Breast epithelium (tissue), 4 donors: ENCODE measurements at regions not wholly inside any gene's neighbourhood (a gene's known extent, or its start where the extent isn't known, plus 50 kb on each side); places are given as distances from the start of the nearest gene placed in this dataset.
A peak's percentile ranks its signal among the peaks of the same experiment; 100 is the strongest.

ENCODE experiments used
- DNase-seq, 2 donors: peaks; one replicate each; pipeline ENCODE4 v3.0.0-alpha.2; 2019; ENCODE audit warnings: low spot score in 2 of 2
- H3K27ac ChIP-seq, 2 donors: fragments of 200-600 bp; sonication (generic) in 1 of 2; one replicate each; pipeline ENCODE4 v1.5.1; 2016 to 2019; ENCODE audit warnings: mild to moderate bottlenecking in 1 of 2
- H3K27me3 ChIP-seq, 2 donors: fragments of 200-600 bp; sonication (generic) in 1 of 2; one replicate each; pipeline versions ENCODE4 v1.5.1 to v1.6.0; 2017 to 2019; ENCODE audit warnings: control low read depth in 1 of 2, mild to moderate bottlenecking in 1 of 2
- H3K36me3 ChIP-seq: fragments of 200-600 bp; one replicate; pipeline ENCODE4 v1.5.1; 2019
- H3K4me1 ChIP-seq, 2 donors: fragments of 200-600 bp; sonication (generic); one replicate each; pipeline ENCODE4 v1.5.1; 2016 to 2019; ENCODE audit warnings: control low read depth in 1 of 2
- H3K4me3 ChIP-seq, 3 donors: fragments of 200-600 bp; sonication (generic); 1 replicate in 2 of 3; 2 replicates in 1 of 3; pipeline ENCODE4 v1.5.1; 2016 to 2019; ENCODE audit warnings: mild to moderate bottlenecking in 3 of 3, moderate library complexity in 2 of 3
- H3K9me3 ChIP-seq, 2 donors: fragments of 200-600 bp; sonication (generic) in 1 of 2; one replicate each; pipeline ENCODE4 v1.5.1; 2016 to 2019; ENCODE audit warnings: control low read depth in 1 of 2
- CTCF ChIP-seq, 3 donors: fragments of 450-650 bp; IDR thresholded peaks; one replicate each; pipeline ENCODE4 v1.5.1; 2016 to 2017; ENCODE audit warnings: antibody characterized with exemption in 3 of 3, mild to moderate bottlenecking in 3 of 3, moderate library complexity in 3 of 3
- POLR2A ChIP-seq: fragments of 450-650 bp; IDR thresholded peaks from one replicate; pipeline ENCODE4 v1.6.1; 2016; ENCODE audit warnings: antibody characterized with exemption, mild to moderate bottlenecking, moderate library complexity
- POLR2AphosphoS5 ChIP-seq, 3 donors: sonication (generic); formaldehyde crosslinking; IDR thresholded peaks; one replicate each; pipeline ENCODE4 v1.6.1; 2017; ENCODE audit warnings: antibody characterized with exemption in 3 of 3
- intact Hi-C: fragments of 100-400 bp; cut with DNase I; formaldehyde crosslinking; loops from one replicate; pipeline ENCODE4 v1.15.1; 2023; ENCODE audit warnings: low total_unique reads

GRCh38 chr6:164130585-164130984 lies 716.1 kb downstream of the QKI start:
- H3K36me3 ChIP-seq = no peaks in the 10 kb centered on the region
- no peaks in the 10 kb centered on the region for H3K4me1 ChIP-seq
- TF ChIP-seq POLR2A (no peak), CTCF (IDR thresholded peaks at IDR 0.05) (no peak), POLR2AphosphoS5 (IDR thresholded peaks at IDR 0.05) (no peak)
- no peaks in the 10 kb centered on the region for H3K27me3 ChIP-seq
- no peak overlapping the region for H3K27ac ChIP-seq
- no peaks in the 10 kb centered on the region for H3K9me3 ChIP-seq
- intact Hi-C loops = no loop called here
- H3K4me3 ChIP-seq = no peak overlapping the region
- DNase-seq = no peak

GRCh38 chr6:164130151-164130550 lies 715.6 kb downstream of the QKI start:
- H3K36me3 ChIP-seq = no peaks in the 10 kb centered on the region

GRCh38 chr6:164129218-164129617 lies 714.7 kb downstream of the QKI start:
- intact Hi-C loops = no loop called here
- Histone ChIP-seq H3K27ac (no peak overlapping the region), H3K36me3 (no peaks in the 10 kb centered on the region), H3K9me3 (no peaks in the 10 kb centered on the region), H3K27me3 (no peaks in the 10 kb centered on the region), H3K4me1 (no peaks in the 10 kb centered on the region), H3K4me3 (no peak overlapping the region)
- DNase-seq = no peak
- TF ChIP-seq POLR2A (no peak), POLR2AphosphoS5 (IDR thresholded peaks at IDR 0.05) (no peak), CTCF (IDR thresholded peaks at IDR 0.05) (no peak)

More at GRCh38 chr6:164130151-164130550, 715.6 kb downstream of the QKI start:
- DNase-seq = peak in 1 of 2 donors; percentile 41
- no peak overlapping the region for H3K4me3 ChIP-seq
- intact Hi-C loops = no loop called here
- H3K4me1 ChIP-seq = no peaks in the 10 kb centered on the region
- H3K27ac ChIP-seq = no peak overlapping the region
- H3K27me3 ChIP-seq = no peaks in the 10 kb centered on the region
- TF ChIP-seq CTCF (IDR thresholded peaks at IDR 0.05) = no peak
- no peak for TF ChIP-seq POLR2A
- no peak for TF ChIP-seq POLR2AphosphoS5 (IDR thresholded peaks at IDR 0.05)
- no peaks in the 10 kb centered on the region for H3K9me3 ChIP-seq

- Histone ChIP-seq H3K27ac (no peak overlapping the region), H3K4me1 (no peaks in the 10 kb centered on the region), H3K36me3 (no peaks in the 10 kb centered on the region), H3K9me3 (no peaks in the 10 kb centered on the region), H3K4me3 (no peak overlapping the region), H3K27me3 (no peaks in the 10 kb centered on the region)
- TF ChIP-seq POLR2A (no peak), POLR2AphosphoS5 (IDR thresholded peaks at IDR 0.05) (no peak), CTCF (IDR thresholded peaks at IDR 0.05) (no peak)
- intact Hi-C loops = no loop called here
- no peak for DNase-seq
Observed at GRCh38 chr6:164128101-164128500, 713.6 kb downstream of the QKI start.

- H3K4me3 ChIP-seq = no peak overlapping the region
- H3K9me3 ChIP-seq = no peaks in the 10 kb centered on the region
- H3K4me1 ChIP-seq = no peaks in the 10 kb centered on the region
- TF ChIP-seq POLR2AphosphoS5 (IDR thresholded peaks at IDR 0.05) = no peak
- no peak for TF ChIP-seq POLR2A
- TF ChIP-seq CTCF (IDR thresholded peaks at IDR 0.05) = no peak
- no peaks in the 10 kb centered on the region for H3K36me3 ChIP-seq
- no peak overlapping the region for H3K27ac ChIP-seq
- H3K27me3 ChIP-seq = no peaks in the 10 kb centered on the region
- intact Hi-C loops = no loop called here
- no peak for DNase-seq
Observed at GRCh38 chr6:164124986-164125385, 710.5 kb downstream of the QKI start.
